ENCODE measurements at regions not wholly inside any gene's neighbourhood (a gene's known extent, or its start where the extent isn't known, plus 50 kb on each side); places are given as distances from the start of the nearest gene placed in this dataset.
"Not testable (repeated sequence)": the region's sequence is repeated elsewhere in the genome, so short reads cannot be mapped to it uniquely, and the experiment has no call there.

- Histone ChIP-seq H3K4me3 (replicated peaks; ENCODE audit: low read depth, low read length) (no peak overlapping the region), H3K27me3 (replicated peaks; ENCODE audit: control insufficient read depth, insufficient read depth, low read length) (no peaks in the 10 kb centered on the region; the same call in none of the 2 replicates)
- no peak for TF ChIP-seq CTCF (IDR thresholded peaks at IDR 0.05; ENCODE audit: insufficient read depth, low read length, poor library complexity, severe bottlenecking)
These were observed 75.2 kb upstream of the CHCHD3 start for GRCh38 chr7:133157045-133157444.

GRCh38 chr7:133164498-133164897, 82.6 kb upstream of the CHCHD3 start:
- H3K27me3 ChIP-seq (replicated peaks; ENCODE audit: control insufficient read depth, insufficient read depth, low read length) = no peaks in the 10 kb centered on the region; the same call in 1 of the 2 replicates
- DNase-seq (ENCODE audit: extremely low read depth, insufficient read length) = no peak
- TF ChIP-seq CTCF (IDR thresholded peaks at IDR 0.05; ENCODE audit: insufficient read depth, low read length, poor library complexity, severe bottlenecking) = no peak
- no peak overlapping the region for H3K4me3 ChIP-seq (replicated peaks; ENCODE audit: low read depth, low read length)
- H3K36me3 ChIP-seq (ENCODE audit: control insufficient read depth, insufficient read depth, low read length) = no peaks in the 10 kb centered on the region

More at GRCh38 chr7:133157045-133157444, 75.2 kb upstream of the CHCHD3 start:
- no peaks in the 10 kb centered on the region for H3K36me3 ChIP-seq (ENCODE audit: control insufficient read depth, insufficient read depth, low read length)
- no peak for DNase-seq (ENCODE audit: extremely low read depth, insufficient read length)

- H3K4me3 ChIP-seq (replicated peaks; ENCODE audit: low read depth, low read length) = no peak overlapping the region
- H3K27me3 ChIP-seq (replicated peaks; ENCODE audit: control insufficient read depth, insufficient read depth, low read length) = no peaks in the 10 kb centered on the region; the same call in 1 of the 2 replicates
- no peak for TF ChIP-seq CTCF (IDR thresholded peaks at IDR 0.05; ENCODE audit: insufficient read depth, low read length, poor library complexity, severe bottlenecking)
- no peak for DNase-seq (ENCODE audit: extremely low read depth, insufficient read length)
- no peaks in the 10 kb centered on the region for H3K36me3 ChIP-seq (ENCODE audit: control insufficient read depth, insufficient read depth, low read length)
These were observed 83.1 kb upstream of the CHCHD3 start for GRCh38 chr7:133165001-133165400.

GRCh38 chr7:133165529-133165928, 83.6 kb upstream of the CHCHD3 start:
- no peak for TF ChIP-seq CTCF (IDR thresholded peaks at IDR 0.05; ENCODE audit: insufficient read depth, low read length, poor library complexity, severe bottlenecking)
- no peaks in the 10 kb centered on the region; the same call in 1 of the 2 replicates for H3K27me3 ChIP-seq (replicated peaks; ENCODE audit: control insufficient read depth, insufficient read depth, low read length)
- no peak overlapping the region for H3K4me3 ChIP-seq (replicated peaks; ENCODE audit: low read depth, low read length)
- no peak for DNase-seq (ENCODE audit: extremely low read depth, insufficient read length)
- no peaks in the 10 kb centered on the region for H3K36me3 ChIP-seq (ENCODE audit: control insufficient read depth, insufficient read depth, low read length)

- DNase-seq (ENCODE audit: extremely low read depth, insufficient read length) = no peak
- no peak for TF ChIP-seq CTCF (IDR thresholded peaks at IDR 0.05; ENCODE audit: insufficient read depth, low read length, poor library complexity, severe bottlenecking)
- H3K36me3 ChIP-seq (ENCODE audit: control insufficient read depth, insufficient read depth, low read length) = no peaks in the 10 kb centered on the region
- no peak overlapping the region for H3K4me3 ChIP-seq (replicated peaks; ENCODE audit: low read depth, low read length)
- H3K27me3 ChIP-seq (replicated peaks; ENCODE audit: control insufficient read depth, insufficient read depth, low read length) = no peaks in the 10 kb centered on the region; the same call in 1 of the 2 replicates
These were observed 85.4 kb upstream of the CHCHD3 start for GRCh38 chr7:133167300-133167699.

- H3K4me3 ChIP-seq (replicated peaks; ENCODE audit: low read depth, low read length); H3K27me3 ChIP-seq (replicated peaks; ENCODE audit: control insufficient read depth, insufficient read depth, low read length); DNase-seq (ENCODE audit: extremely low read depth, insufficient read length); H3K36me3 ChIP-seq (ENCODE audit: control insufficient read depth, insufficient read depth, low read length): not testable (repeated sequence)
These were observed 83.6 kb upstream of the EXOC4 start for GRCh38 chr7:133169167-133169822.

- not testable (repeated sequence) for H3K27me3 ChIP-seq (replicated peaks; ENCODE audit: control insufficient read depth, insufficient read depth, low read length); H3K36me3 ChIP-seq (ENCODE audit: control insufficient read depth, insufficient read depth, low read length); H3K4me3 ChIP-seq (replicated peaks; ENCODE audit: low read depth, low read length); DNase-seq (ENCODE audit: extremely low read depth, insufficient read length)
These were observed 75.4 kb upstream of the EXOC4 start for GRCh38 chr7:133177476-133177875.

Data from GM06990 (cell line).